HepG2 (cell line): ENCODE measurements at regions not wholly inside any gene's neighbourhood (a gene's known extent, or its start where the extent isn't known, plus 50 kb on each side); places are given as distances from the start of the nearest gene placed in this dataset.

Experiments
- ATAC-seq: fragments of 200-7000 bp; cut with Tn5 transposase; 3 replicates; pipeline ENCODE4 v1.9.1; 2020; ENCODE audit warnings: mild to moderate bottlenecking, moderate library complexity
- BruUV-seq: library from RNA; stranded (reverse); fragments of 400-500 nt; replicated peaks from 2 replicates; lab custom pipeline; 2021; lab: Mats Ljungman, UMichigan
- CTCF ChIA-PET: fragments of 300-600 bp; formaldehyde crosslinking; extraction: SDS; loops from one replicate; lab custom pipeline; 2021; ENCODE audit warnings: low total read pairs, inconsistent platforms, low intra/inter-chr PET ratio; lab: Yijun Ruan, JAX
- POLR2A ChIA-PET: fragments of 350-600 bp; sonication (Branson Sonifier 250); formaldehyde crosslinking; loops from one replicate; lab custom pipeline; 2020; ENCODE audit warnings: antibody characterized with exemption, inconsistent platforms; lab: Yijun Ruan, JAX
- DNase-seq: peaks from one replicate; pipeline ENCODE4 v3.0.0-alpha.2; 2015; ENCODE audit warnings: low spot score
- FAIRE-seq: peaks from 3 replicates; lab custom pipeline; 2011; peaks lifted over from hg19 to GRCh38; lab: Jason Lieb, UNC
- H2AFZ ChIP-seq: one replicate; pipeline ENCODE4 v1.6.1; 2011; ENCODE audit warnings: low read length, inconsistent platforms
- H3K27ac ChIP-seq: fragments of 300-600 bp; 3 replicates; pipeline ENCODE4 v1.8.0; 2011; ENCODE audit warnings: mixed run types, mild to moderate bottlenecking, mixed read lengths, low read length, inconsistent platforms; ENCODE audit not compliant: insufficient read depth; ENCODE audit errors: extremely low read length
- H3K27me3 ChIP-seq, 2 experiments: fragments of 200-600 bp in 1 of 2; 2 replicates in 1 of 2; 3 replicates in 1 of 2; pipeline versions ENCODE4 v1.6.0 to v1.8.0; 2011; ENCODE audit warnings: low read length in 2 of 2, mild to moderate bottlenecking in 2 of 2, moderate library complexity in 2 of 2, inconsistent platforms in 1 of 2; ENCODE audit not compliant: insufficient read depth in 2 of 2, control insufficient read depth in 1 of 2
- H3K36me3 ChIP-seq, 2 experiments: fragments of 200-600 bp in 1 of 2; replicated peaks in 1 of 2; 2 replicates in 1 of 2; 3 replicates in 1 of 2; pipeline versions ENCODE4 v1.5.1 to v1.8.0; 2011; ENCODE audit warnings: low read length in 2 of 2, inconsistent platforms in 1 of 2; ENCODE audit not compliant: insufficient read depth in 2 of 2, control insufficient read depth in 1 of 2
- H3K4me1 ChIP-seq: 2 replicates; pipeline ENCODE4 v1.5.1; 2012; ENCODE audit warnings: low read length, inconsistent platforms; ENCODE audit not compliant: insufficient read depth
- H3K4me2 ChIP-seq: 2 replicates; pipeline ENCODE4 v1.6.0; 2011; ENCODE audit warnings: low read depth, low read length, inconsistent platforms
- H3K4me3 ChIP-seq, 3 experiments: fragments of 200-600 bp in 1 of 3; sonication (generic), shearing (Covaris generic) in 1 of 3; replicated peaks in 1 of 3; 2 replicates each; pipeline ENCODE4 v1.5.1; 2011 to 2016; ENCODE audit warnings: low read length in 3 of 3, inconsistent platforms in 2 of 3, low read depth in 2 of 3, mild to moderate bottlenecking in 2 of 3, control low read depth in 1 of 3, mixed read lengths in 1 of 3; ENCODE audit not compliant: insufficient read depth in 1 of 3
- H3K79me2 ChIP-seq: one replicate; pipeline ENCODE4 v1.6.1; 2011; ENCODE audit warnings: low read length, inconsistent platforms; ENCODE audit not compliant: insufficient read depth
- H3K9ac ChIP-seq: 2 replicates; pipeline ENCODE4 v1.6.0; 2011; ENCODE audit warnings: mild to moderate bottlenecking, low read depth, low read length, inconsistent platforms; ENCODE audit not compliant: insufficient read depth
- H3K9me3 ChIP-seq: 2 replicates; pipeline ENCODE4 v1.5.1; 2012; ENCODE audit warnings: mild to moderate bottlenecking, low read length
- H4K20me1 ChIP-seq: 2 replicates; pipeline ENCODE4 v1.6.0; 2011; ENCODE audit warnings: inconsistent platforms, mild to moderate bottlenecking, low read length, moderate library complexity; ENCODE audit not compliant: insufficient read depth
- KAT2B ChIP-seq: fragments of 150-350 bp; IDR thresholded peaks from 2 replicates; pipeline ENCODE4 v1.6.1; 2014; ENCODE audit warnings: low read depth, low read length, borderline replicate concordance
- KDM6A ChIP-seq: IDR thresholded peaks from 2 replicates; pipeline ENCODE4 v1.6.1; 2016; ENCODE audit warnings: low read depth
- NR2C2 ChIP-seq: sonication (generic); formaldehyde crosslinking; IDR thresholded peaks from 2 replicates; pipeline ENCODE4 v1.4.0; 2020; ENCODE audit warnings: missing genetic modification reagents, mild to moderate bottlenecking, moderate library complexity, borderline replicate concordance
- SAP130 ChIP-seq: IDR thresholded peaks from 2 replicates; pipeline ENCODE4 v1.6.1; 2016; ENCODE audit warnings: low read depth
- SRF ChIP-seq: IDR thresholded peaks from 2 replicates; pipeline ENCODE4 v1.6.1; 2011; ENCODE audit warnings: mild to moderate bottlenecking, low read depth, low read length, moderate library complexity
- SRSF1 ChIP-seq: fragments of 200-400 bp; formaldehyde crosslinking; optimal IDR thresholded peaks from 2 replicates; pipeline ENCODE3; 2017; ENCODE audit warnings: mild to moderate bottlenecking, low read depth, low read length, moderate library complexity
- ZNF160 ChIP-seq: sonication (generic); formaldehyde crosslinking; IDR thresholded peaks from 2 replicates; pipeline ENCODE4 v1.8.0; 2022; ENCODE audit warnings: mild to moderate bottlenecking, inconsistent platforms, missing genetic modification reagents
- ZNF20 ChIP-seq: sonication (generic); formaldehyde crosslinking; IDR thresholded peaks from 2 replicates; pipeline ENCODE4 v1.4.0; 2020; ENCODE audit warnings: mild to moderate bottlenecking, moderate library complexity, missing genetic modification reagents
- ZNF367 ChIP-seq: sonication (generic); formaldehyde crosslinking; IDR thresholded peaks from 2 replicates; pipeline ENCODE4 v1.4.0; 2020; ENCODE audit warnings: missing genetic modification reagents, borderline replicate concordance
- ZNF513 ChIP-seq: sonication (generic); formaldehyde crosslinking; conservative IDR thresholded peaks from 2 replicates; pipeline ENCODE4 v1.5.0; 2020; ENCODE audit warnings: missing genetic modification reagents
- ZNF564 ChIP-seq: sonication (generic); formaldehyde crosslinking; IDR thresholded peaks from 2 replicates; pipeline ENCODE4 v1.8.1; 2023; ENCODE audit warnings: mild to moderate bottlenecking, missing genetic modification reagents
- ZNF597 ChIP-seq: sonication (generic); formaldehyde crosslinking; IDR thresholded peaks from 2 replicates; pipeline ENCODE4 v1.5.0; 2020; ENCODE audit warnings: missing genetic modification reagents
- ZNF598 ChIP-seq: sonication (generic); formaldehyde crosslinking; IDR thresholded peaks from 2 replicates; pipeline ENCODE4 v1.5.1; 2020; ENCODE audit warnings: mild to moderate bottlenecking, missing genetic modification reagents, borderline replicate concordance
- ZNF607 ChIP-seq: sonication (generic); formaldehyde crosslinking; IDR thresholded peaks from 2 replicates; pipeline ENCODE4 v1.5.1; 2020; ENCODE audit warnings: missing genetic modification reagents, mild to moderate bottlenecking, borderline replicate concordance
- ZNF784 ChIP-seq: sonication (generic); formaldehyde crosslinking; IDR thresholded peaks from 2 replicates; pipeline ENCODE4 v1.5.1; 2020; ENCODE audit warnings: missing genetic modification reagents, mild to moderate bottlenecking, borderline replicate concordance
- in situ Hi-C: cut with HindIII; loops from 2 replicates; pipeline ENCODE4 v1.10.0; 2017; ENCODE audit warnings: low pct_unique_long_range_greater_than_20kb; ENCODE audit not compliant: extremely low pct_ligation_motif_present
- intact Hi-C: fragments of 100-400 bp; cut with micrococcal nuclease; formaldehyde crosslinking; loops from one replicate; pipeline ENCODE4 v1.10.0; 2022; ENCODE audit not compliant: unreplicated experiment

- CTCF ChIA-PET: no interaction called here
- POLR2A ChIA-PET: no interaction called here
- Histone ChIP-seq H3K9me3 (no peaks in the 10 kb centered on the region), H4K20me1 (no peaks in the 10 kb centered on the region), H3K4me3 (no peak overlapping the region), H3K27ac (no peak overlapping the region), H3K4me1 (no peaks in the 10 kb centered on the region), H3K4me2 (no peak overlapping the region), H3K27me3 (no peaks in the 10 kb centered on the region), H3K36me3 (no peaks in the 10 kb centered on the region), H3K79me2 (no peaks in the 10 kb centered on the region), H3K9ac (no peak overlapping the region), H2AFZ (no peak overlapping the region)
- no peak for TF ChIP-seq SRSF1
- no peak for TF ChIP-seq KAT2B
- TF ChIP-seq ZNF597: no peak
- no peak for TF ChIP-seq ZNF607 (CRISPR knock-in tag)
- no peak for TF ChIP-seq ZNF784 (CRISPR knock-in tag)
- no peak for TF ChIP-seq ZNF20
- TF ChIP-seq ZNF160 (CRISPR knock-in tag): no peak
- no peak for TF ChIP-seq ZNF367 (CRISPR knock-in tag)
- TF ChIP-seq ZNF564 (CRISPR knock-in tag): no peak
- TF ChIP-seq SRF: no peak
- TF ChIP-seq ZNF513 (CRISPR knock-in tag): no peak
- TF ChIP-seq SAP130 (CRISPR knock-in tag): no peak
- TF ChIP-seq ZNF598 (CRISPR knock-in tag): no peak
- no peak for TF ChIP-seq KDM6A (CRISPR knock-in tag)
- no peak for TF ChIP-seq NR2C2
- FAIRE-seq: no peak
- BruUV-seq: no TSS peak
- ATAC-seq: no peak
- in situ Hi-C loops: no loop called here
- intact Hi-C loops: no loop called here
- no peak for DNase-seq
These were observed 347.1 kb downstream of the GUCY2F start for GRCh38 chrX:109134777-109135176.
